Activated naive CD8-positive, alpha-beta T cell treated with anti-CD3 and anti-CD28 coated beads, Interleukin-2, amount 50 U/mL, for 24 hours (primary cell): ENCODE measurements at regions not wholly inside any gene's neighbourhood (a gene's known extent, or its start where the extent isn't known, plus 50 kb on each side); places are given as distances from the start of the nearest gene placed in this dataset.

Source experiments
- ATAC-seq: fragments of 150-1000 bp; cut with Tn5 transposase; one replicate; pipeline ENCODE4 v1.10.0; 2021
- DNase-seq: peaks from one replicate; pipeline ENCODE4 v3.0.0; 2021
- H3K27ac Mint-ChIP-seq: one replicate; pipeline ENCODE4 v1.8.0; 2021; ENCODE audit warnings: mild to moderate bottlenecking, mixed read lengths
- H3K27me3 Mint-ChIP-seq: one replicate; pipeline ENCODE4 v1.8.0; 2021; ENCODE audit warnings: mixed read lengths
- H3K36me3 Mint-ChIP-seq: one replicate; pipeline ENCODE4 v1.8.0; 2021; ENCODE audit warnings: low read depth, mixed read lengths
- H3K4me1 Mint-ChIP-seq: one replicate; pipeline ENCODE4 v1.8.0; 2021; ENCODE audit warnings: mixed read lengths
- H3K4me3 Mint-ChIP-seq: one replicate; pipeline ENCODE4 v1.8.0; 2021; ENCODE audit warnings: mild to moderate bottlenecking, moderate library complexity, mixed read lengths
- H3K9me3 Mint-ChIP-seq: one replicate; pipeline ENCODE4 v1.8.0; 2021; ENCODE audit warnings: mixed read lengths

DNA sequence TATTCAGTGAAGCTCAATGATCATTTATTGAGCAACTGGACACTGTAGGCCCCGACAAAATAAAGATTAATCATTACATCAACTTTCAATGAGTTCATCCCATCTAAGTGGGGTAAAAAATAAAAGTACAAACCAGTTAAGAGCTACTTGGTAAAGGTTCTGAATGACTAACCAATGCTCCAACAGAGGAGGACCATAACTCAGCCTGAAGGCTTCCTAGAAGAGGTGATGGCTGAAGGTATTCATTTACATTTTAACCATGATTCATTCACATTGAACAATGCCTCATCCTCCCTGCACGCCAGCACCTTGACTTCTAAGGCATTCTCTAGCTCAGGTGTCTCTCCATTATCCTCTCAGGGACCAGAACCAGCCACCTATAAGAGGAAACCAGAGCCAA, 201.4 kb downstream of the ZNF462 start:
- ATAC-seq (no peak), DNase-seq (no peak)
- Mint-ChIP-seq H3K27me3 (no peaks in the 10 kb centered on the region), H3K9me3 (no peaks in the 10 kb centered on the region), H3K4me3 (no peak overlapping the region), H3K4me1 (no peaks in the 10 kb centered on the region), H3K36me3 (no peaks in the 10 kb centered on the region), H3K27ac (no peak overlapping the region)

DNA sequence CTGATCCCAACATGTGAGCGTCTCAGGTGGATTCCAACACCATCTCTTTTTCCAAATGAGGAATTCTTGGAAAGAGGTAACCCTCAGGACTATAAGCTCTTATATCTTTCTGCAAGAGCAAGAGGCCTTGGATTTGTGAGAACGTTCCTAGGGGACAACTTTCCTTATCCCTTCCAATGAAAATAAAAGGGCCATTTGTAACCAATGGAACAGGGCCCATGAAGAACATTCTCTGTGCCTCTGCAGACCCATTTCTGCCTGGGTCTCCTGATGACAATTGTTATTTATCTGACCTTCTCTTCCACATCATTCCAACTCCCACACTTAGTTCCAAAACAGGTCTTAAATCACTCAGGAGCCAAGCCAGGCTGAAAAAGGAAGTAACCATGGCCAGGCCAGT, 202.6 kb downstream of the ZNF462 start:
- H3K27me3 Mint-ChIP-seq, result no peaks in the 10 kb centered on the region
- H3K9me3 Mint-ChIP-seq, result no peaks in the 10 kb centered on the region
- no peak overlapping the region for H3K4me3 Mint-ChIP-seq
- ATAC-seq (no peak), DNase-seq (no peak)
- no peaks in the 10 kb centered on the region for H3K4me1 Mint-ChIP-seq
- H3K27ac Mint-ChIP-seq, result no peak overlapping the region
- H3K36me3 Mint-ChIP-seq, result no peaks in the 10 kb centered on the region

DNA sequence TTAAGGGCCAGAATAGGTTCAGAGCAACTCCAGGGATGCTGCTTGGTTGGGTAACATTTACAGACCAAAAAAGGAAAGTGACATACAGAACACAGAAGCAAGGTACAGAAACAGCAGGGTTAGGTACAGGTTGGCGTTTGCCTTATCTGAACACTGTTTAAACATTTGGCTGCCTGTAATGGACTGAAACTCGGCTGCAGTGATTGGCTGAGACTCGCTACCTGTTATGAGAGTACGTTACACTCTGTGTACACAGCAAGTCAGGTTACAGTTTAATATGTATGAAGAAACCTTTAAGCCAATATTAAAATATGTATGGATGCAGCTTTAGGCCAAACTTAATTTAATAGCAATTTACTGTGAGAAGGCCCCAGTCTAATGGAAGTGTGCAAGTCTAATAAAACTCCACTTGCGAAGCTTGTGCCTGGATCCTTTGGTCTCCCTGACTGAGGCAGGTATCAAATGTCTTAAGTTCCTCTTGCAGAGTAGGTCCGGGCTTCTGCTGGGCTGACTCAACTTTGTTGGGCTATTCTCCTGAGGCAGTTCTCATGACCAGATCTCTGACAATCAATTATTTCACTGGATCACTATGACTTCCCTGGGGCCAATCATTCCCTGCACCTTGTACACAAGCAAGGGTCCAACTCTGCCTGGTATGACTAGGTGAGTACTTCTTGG, 204.9 kb downstream of the ZNF462 start:
- Mint-ChIP-seq H3K36me3 (no peaks in the 10 kb centered on the region), H3K27me3 (no peaks in the 10 kb centered on the region), H3K4me3 (no peak overlapping the region), H3K9me3 (no peaks in the 10 kb centered on the region), H3K27ac (no peak overlapping the region), H3K4me1 (no peaks in the 10 kb centered on the region)
- DNase-seq, result no peak
- ATAC-seq, result no peak

DNA sequence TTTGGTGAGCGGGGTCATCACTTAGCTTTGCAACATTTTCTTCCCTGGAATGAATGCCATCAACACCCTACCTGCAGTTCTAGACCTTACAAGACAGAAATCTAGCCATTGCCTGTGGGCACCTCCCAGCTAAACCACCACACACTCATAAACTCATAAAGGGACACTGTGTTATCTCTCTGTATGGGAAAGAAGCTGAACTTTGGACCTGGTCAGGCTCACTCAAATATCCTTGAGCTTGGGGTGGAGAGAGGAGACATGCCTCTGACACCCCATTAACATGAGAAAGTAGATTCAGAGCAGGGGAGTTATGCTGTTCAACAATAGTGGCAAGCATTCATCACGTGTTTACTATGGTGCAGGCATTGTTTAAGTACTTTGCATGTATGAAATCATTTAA, 205.6 kb downstream of the ZNF462 start:
- DNase-seq (no peak), ATAC-seq (no peak)
- no peaks in the 10 kb centered on the region for H3K27me3 Mint-ChIP-seq
- no peaks in the 10 kb centered on the region for H3K9me3 Mint-ChIP-seq
- H3K4me1 Mint-ChIP-seq, result no peaks in the 10 kb centered on the region
- no peaks in the 10 kb centered on the region for H3K36me3 Mint-ChIP-seq
- H3K27ac Mint-ChIP-seq, result no peak overlapping the region
- no peak overlapping the region for H3K4me3 Mint-ChIP-seq

DNA sequence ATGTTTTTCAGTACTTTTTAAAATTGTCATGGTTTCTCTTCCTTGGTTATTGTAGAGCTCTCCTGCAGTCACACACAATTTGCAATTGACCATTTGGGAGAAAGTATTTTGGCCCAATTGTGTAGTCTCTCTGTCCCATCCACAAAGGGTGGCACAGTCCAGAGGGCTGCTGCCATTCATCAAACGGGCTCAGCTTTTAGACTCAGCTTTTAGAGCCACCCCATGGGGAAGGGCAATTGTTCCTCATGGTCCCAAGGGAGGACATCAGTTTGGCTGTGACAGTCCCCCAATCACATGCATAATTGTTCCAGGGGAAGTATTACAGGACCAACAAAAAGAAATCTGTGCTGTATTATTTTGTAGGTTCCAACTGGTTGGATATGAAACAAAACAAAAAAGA, 207.6 kb downstream of the ZNF462 start:
- H3K4me3 Mint-ChIP-seq, result no peak overlapping the region
- ATAC-seq (no peak), DNase-seq (no peak)
- no peaks in the 10 kb centered on the region for H3K36me3 Mint-ChIP-seq
- H3K27ac Mint-ChIP-seq, result no peak overlapping the region
- H3K27me3 Mint-ChIP-seq, result no peaks in the 10 kb centered on the region
- H3K4me1 Mint-ChIP-seq, result no peaks in the 10 kb centered on the region
- no peaks in the 10 kb centered on the region for H3K9me3 Mint-ChIP-seq

DNA sequence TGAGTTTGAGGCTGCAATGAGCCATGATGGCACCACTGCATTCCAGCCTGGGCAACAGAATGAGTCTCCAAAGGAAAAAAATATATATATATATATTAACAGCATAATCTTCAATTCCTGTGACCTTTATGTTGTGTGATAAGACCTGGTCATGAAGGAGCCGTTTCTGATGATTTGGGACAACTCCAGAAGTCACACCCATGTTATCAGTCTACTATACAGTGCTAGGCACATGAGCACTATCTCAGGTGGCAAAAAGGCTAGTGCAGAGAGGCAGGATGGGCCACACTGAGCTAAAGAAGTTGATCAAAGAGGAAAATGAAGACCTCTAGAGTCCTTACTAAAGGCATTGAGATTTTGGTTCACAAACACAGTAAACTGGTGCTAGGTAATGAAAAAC, 205.0 kb upstream of the RAD23B start:
- Mint-ChIP-seq H3K4me1 (no peaks in the 10 kb centered on the region), H3K27ac (no peak overlapping the region), H3K36me3 (no peaks in the 10 kb centered on the region), H3K27me3 (peaks cover 2% of the 10 kb centered on the region), H3K4me3 (no peak overlapping the region), H3K9me3 (no peaks in the 10 kb centered on the region)
- DNase-seq (no peak), ATAC-seq (no peak)

DNA sequence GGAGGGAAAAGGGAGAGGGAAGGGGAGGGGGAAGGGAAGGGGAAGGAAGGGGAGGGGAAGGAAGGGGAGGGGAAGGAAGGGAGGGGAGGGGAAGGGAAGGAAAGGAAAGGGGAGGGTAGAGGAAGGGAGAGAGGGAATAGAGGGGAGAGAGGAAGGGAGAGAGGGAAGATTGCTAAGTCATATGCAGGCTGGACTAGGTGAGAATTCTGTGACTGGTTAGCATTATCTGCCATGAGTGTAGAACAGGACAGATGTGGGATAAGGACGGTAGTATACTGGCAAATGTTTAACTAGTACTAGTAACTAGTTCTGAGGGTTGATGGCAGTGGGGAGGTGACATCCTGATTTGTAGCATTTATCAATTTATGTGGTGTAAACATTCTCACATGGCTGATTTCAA, 203.5 kb upstream of the RAD23B start:
- Mint-ChIP-seq H3K4me1 (no peaks in the 10 kb centered on the region), H3K27me3 (peaks cover 2% of the 10 kb centered on the region), H3K4me3 (no peak overlapping the region), H3K27ac (no peak overlapping the region), H3K36me3 (no peaks in the 10 kb centered on the region), H3K9me3 (no peaks in the 10 kb centered on the region)
- no peak for DNase-seq
- ATAC-seq, result no peak

DNA sequence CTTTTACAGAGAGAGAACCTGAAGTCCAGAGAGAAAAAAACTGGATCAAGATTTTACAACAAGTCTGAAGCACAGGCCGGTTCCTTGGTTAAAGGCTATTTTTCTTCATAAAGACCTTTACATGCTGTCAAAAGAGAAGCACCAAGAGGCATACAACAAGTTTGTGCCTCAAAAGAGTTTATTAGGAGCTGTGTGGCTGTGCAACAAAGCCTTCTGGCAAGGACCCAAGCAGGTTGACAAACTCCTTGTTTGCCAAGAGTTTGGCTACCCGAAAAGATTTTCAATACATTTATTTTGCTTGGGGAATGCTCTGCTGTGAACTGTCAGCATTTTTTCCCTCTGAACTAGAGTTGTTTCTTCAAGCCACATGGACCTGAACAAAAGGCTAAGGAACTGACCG, 202.9 kb upstream of the RAD23B start:
- Mint-ChIP-seq H3K36me3 (no peaks in the 10 kb centered on the region), H3K9me3 (no peaks in the 10 kb centered on the region), H3K27me3 (peaks cover 5% of the 10 kb centered on the region), H3K27ac (no peak overlapping the region), H3K4me1 (no peaks in the 10 kb centered on the region), H3K4me3 (no peak overlapping the region)
- ATAC-seq, result no peak
- no peak for DNase-seq

DNA sequence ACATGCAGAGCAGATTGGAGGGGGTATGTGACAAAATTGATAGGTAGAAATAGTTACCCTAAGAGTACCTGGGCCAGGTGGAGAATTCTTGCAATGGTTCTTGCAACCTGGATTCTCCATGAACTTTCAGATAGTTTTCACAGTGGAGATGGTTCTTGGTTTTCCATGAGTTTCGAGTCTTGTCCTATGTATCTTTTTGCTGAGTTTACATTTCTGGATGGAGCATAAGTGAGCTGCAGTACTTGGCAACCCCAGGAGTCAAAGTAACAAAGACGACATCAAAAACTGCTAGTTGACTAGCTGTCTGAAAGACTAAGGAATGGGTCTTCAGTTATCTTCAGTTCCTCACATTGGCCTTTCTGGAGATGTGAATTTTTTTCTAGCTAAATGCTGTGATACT, 196.6 kb upstream of the RAD23B start:
- ATAC-seq, result no peak
- H3K4me1 Mint-ChIP-seq, result no peaks in the 10 kb centered on the region
- H3K36me3 Mint-ChIP-seq, result no peaks in the 10 kb centered on the region

DNA sequence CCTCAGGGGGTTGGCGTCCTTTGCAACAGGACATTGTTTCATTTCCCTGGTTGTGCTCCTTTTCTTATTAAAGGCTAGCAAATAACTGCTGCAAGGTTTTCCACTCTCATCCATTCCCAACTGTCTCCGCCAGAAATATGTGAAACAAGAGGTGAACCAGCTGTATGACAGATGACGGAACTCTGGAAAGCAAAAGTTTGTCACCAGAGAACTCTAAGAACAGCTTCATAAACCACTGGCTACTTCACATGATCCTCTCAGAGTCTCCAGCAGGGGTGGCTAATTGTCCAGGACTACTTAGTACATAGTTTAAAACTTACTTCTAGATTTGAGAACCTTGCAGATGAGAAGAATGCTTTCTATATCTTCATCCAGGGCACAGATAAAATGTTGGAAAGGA, 195.9 kb upstream of the RAD23B start:
- Mint-ChIP-seq H3K27ac (no peak overlapping the region), H3K9me3 (no peaks in the 10 kb centered on the region), H3K27me3 (peaks cover 14% of the 10 kb centered on the region), H3K36me3 (no peaks in the 10 kb centered on the region), H3K4me1 (no peaks in the 10 kb centered on the region), H3K4me3 (no peak overlapping the region)
- ATAC-seq (no peak), DNase-seq (no peak)

More for the DNA sequence above, 196.6 kb upstream of the RAD23B start:
- DNase-seq, result no peak
- H3K27me3 Mint-ChIP-seq, result peaks cover 12% of the 10 kb centered on the region
- H3K4me3 Mint-ChIP-seq, result no peak overlapping the region
- no peaks in the 10 kb centered on the region for H3K9me3 Mint-ChIP-seq
- H3K27ac Mint-ChIP-seq, result no peak overlapping the region

DNA sequence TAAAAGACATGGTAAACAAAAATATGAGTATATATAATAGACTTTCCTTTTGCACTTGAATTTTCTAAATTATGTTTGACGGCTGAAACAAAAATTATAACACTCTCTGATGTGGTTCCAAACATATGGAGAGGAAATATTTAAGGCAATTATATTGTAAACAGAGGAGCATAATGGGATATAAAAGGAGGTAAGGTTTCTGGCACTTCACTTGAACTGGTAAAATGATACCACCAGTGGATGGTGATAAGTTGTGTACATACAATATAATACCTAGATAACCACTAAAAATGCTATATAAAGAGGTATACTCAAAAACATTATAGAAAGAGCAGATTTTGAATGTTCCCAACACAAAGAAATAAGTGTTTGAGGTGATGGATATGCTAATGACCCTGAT, 192.9 kb upstream of the RAD23B start:
- ATAC-seq (no peak), DNase-seq (no peak)
- Mint-ChIP-seq H3K4me1 (no peaks in the 10 kb centered on the region), H3K4me3 (no peak overlapping the region), H3K9me3 (no peaks in the 10 kb centered on the region), H3K27me3 (peaks cover 9% of the 10 kb centered on the region), H3K27ac (no peak overlapping the region), H3K36me3 (no peaks in the 10 kb centered on the region)

DNA sequence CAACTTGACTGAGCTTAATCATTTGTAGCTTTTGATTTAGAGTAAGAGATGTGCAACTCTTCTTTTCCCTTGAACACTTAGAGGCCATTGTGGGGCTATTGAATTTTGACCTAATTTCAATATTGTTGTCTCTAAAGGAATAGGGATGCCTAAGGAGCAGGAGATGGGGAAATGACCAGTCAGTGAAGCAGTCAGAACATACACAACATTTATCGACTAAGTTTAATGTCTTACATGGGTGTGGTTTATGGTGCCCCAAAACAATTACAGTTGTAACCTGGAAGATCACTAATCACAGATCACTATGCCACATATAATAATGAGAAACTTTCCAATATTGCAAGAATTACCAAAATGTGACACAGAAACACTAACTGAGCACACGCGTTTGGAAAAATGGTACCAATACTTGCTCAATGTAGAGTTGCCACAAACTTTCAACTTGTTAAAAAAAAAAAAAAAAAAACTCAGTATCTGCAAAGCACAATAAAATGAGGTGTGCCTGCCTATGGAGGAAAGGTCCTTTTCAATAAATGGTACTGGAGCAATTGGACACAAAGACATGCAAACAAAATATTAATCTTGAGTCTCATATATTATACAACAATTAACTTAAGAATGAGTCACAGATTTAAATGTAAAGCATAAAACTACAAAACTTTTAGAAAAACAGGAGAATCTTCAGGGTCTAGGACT, 189.6 kb upstream of the RAD23B start:
- no peak overlapping the region for H3K4me3 Mint-ChIP-seq
- no peaks in the 10 kb centered on the region for H3K36me3 Mint-ChIP-seq
- DNase-seq, result no peak
- no peak overlapping the region for H3K27ac Mint-ChIP-seq
- no peak for ATAC-seq
- no peaks in the 10 kb centered on the region for H3K9me3 Mint-ChIP-seq
- peaks cover 6% of the 10 kb centered on the region for H3K27me3 Mint-ChIP-seq
- H3K4me1 Mint-ChIP-seq, result no peaks in the 10 kb centered on the region

DNA sequence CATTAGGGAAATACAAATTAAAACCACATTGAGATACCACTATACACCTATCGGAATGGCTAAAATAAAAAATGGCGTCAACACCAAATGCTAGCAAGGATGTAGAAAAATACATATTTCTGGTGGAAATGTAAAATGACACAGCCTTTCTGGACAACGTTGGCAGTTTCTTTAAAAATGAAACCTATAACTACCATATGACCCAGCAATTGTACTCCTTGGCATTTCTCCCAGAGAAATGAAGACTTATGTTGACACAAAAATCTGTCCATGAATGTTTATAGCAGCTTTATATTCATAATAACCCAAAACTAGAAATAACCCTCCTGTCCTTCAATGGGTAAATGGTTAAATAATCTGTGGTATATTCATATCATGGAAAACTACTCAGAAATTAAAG, 188.7 kb upstream of the RAD23B start:
- H3K9me3 Mint-ChIP-seq, result no peaks in the 10 kb centered on the region
- no peak for DNase-seq
- H3K4me1 Mint-ChIP-seq, result no peaks in the 10 kb centered on the region
- ATAC-seq, result no peak
- H3K27ac Mint-ChIP-seq, result no peak overlapping the region
- H3K27me3 Mint-ChIP-seq, result peaks cover 1% of the 10 kb centered on the region
- no peak overlapping the region for H3K4me3 Mint-ChIP-seq
- no peaks in the 10 kb centered on the region for H3K36me3 Mint-ChIP-seq

DNA sequence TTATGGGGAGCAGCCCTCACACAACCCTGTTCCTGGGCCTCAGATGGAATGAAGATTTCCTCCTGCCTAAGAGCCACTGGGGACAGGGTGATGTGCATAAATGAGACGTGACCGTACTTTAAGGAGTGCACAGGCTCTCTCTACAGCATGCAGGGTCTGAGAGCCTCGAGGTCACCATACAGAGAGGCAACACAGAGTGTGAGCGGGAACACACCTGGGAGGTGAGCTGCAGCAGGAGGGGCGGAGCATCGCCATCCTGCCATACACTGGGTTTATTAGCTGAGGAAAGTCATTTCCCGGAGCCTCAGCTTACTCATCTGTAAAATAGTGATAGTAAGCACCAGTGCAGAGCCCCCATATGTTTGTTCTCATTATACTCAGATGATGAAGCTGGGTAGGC, 182.5 kb upstream of the RAD23B start:
- Mint-ChIP-seq H3K4me3 (no peak overlapping the region), H3K27me3 (no peaks in the 10 kb centered on the region), H3K4me1 (no peaks in the 10 kb centered on the region), H3K9me3 (no peaks in the 10 kb centered on the region), H3K27ac (no peak overlapping the region), H3K36me3 (no peaks in the 10 kb centered on the region)
- DNase-seq (no peak), ATAC-seq (no peak)

DNA sequence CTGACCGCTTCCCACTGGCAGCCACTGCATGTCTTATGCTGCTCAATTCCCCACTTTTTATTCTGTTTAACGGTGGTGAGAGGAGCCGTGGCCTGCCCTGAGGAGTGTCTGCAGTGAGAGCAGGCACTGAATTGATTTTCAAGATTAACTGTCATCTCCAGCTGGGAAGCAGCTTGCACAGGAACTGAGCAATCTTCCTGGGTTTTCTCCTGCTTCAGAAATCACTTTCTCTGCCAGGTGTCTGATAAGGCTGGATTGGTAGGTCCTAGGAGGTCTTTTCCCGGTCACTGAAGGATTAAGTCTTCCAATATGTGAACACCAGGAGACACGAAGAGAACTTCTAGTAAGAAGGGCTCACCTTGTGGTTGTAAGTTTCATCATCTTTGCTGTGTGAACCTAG, 181.1 kb upstream of the RAD23B start:
- Mint-ChIP-seq H3K4me1 (no peaks in the 10 kb centered on the region), H3K27ac (no peak overlapping the region), H3K27me3 (no peaks in the 10 kb centered on the region), H3K36me3 (no peaks in the 10 kb centered on the region), H3K4me3 (no peak overlapping the region), H3K9me3 (no peaks in the 10 kb centered on the region)
- DNase-seq (no peak), ATAC-seq (no peak)

DNA sequence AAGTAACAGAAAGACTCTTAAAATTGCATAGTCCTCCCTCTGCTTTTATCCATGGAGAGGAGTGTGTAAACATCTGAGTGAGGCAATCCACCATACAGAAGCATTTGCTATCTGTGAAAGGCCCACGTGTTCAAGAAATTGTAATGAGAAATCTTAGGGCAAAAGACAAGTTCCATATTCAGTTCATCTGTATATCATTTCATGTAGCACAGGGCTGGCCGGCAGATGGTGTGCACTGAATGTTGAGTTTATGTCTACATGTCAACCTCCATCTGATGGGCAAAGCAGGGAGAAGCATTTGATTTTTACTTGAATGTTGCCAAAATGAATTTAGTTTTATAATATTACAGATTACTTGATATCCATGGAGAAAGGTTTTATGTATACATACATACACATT, 179.5 kb upstream of the RAD23B start:
- H3K4me1 Mint-ChIP-seq, result no peaks in the 10 kb centered on the region
- H3K27me3 Mint-ChIP-seq, result no peaks in the 10 kb centered on the region
- no peak for ATAC-seq
- no peaks in the 10 kb centered on the region for H3K9me3 Mint-ChIP-seq
- H3K36me3 Mint-ChIP-seq, result no peaks in the 10 kb centered on the region
- no peak for DNase-seq
- no peak overlapping the region for H3K27ac Mint-ChIP-seq
- H3K4me3 Mint-ChIP-seq, result no peak overlapping the region
